GM12878 (cell line): ENCODE measurements at regions not wholly inside any gene's neighbourhood (a gene's known extent, or its start where the extent isn't known, plus 50 kb on each side); places are given as distances from the start of the nearest gene placed in this dataset.

Experiments used
- CREB1 ChIP-seq: IDR thresholded peaks from 2 replicates; pipeline ENCODE4 v1.6.1; 2012; ENCODE audit warnings: low read depth, mild to moderate bottlenecking, inconsistent platforms
- CTCF ChIP-seq, 3 experiments: IDR thresholded peaks in 2 of 3; conservative IDR thresholded peaks in 1 of 3; 2 replicates each; pipeline ENCODE4 v1.5.1; 2011; ENCODE audit warnings: low read depth in 3 of 3, low read length in 3 of 3, mild to moderate bottlenecking in 3 of 3, control low read depth in 2 of 3, moderate library complexity in 2 of 3, inconsistent platforms in 1 of 3, mixed read lengths in 1 of 3; ENCODE audit not compliant: control insufficient read depth in 2 of 3, insufficient read depth in 1 of 3; ENCODE audit errors: extremely low read depth in 1 of 3
- DPF2 ChIP-seq: fragments of 450-650 bp; IDR thresholded peaks from 2 replicates; pipeline ENCODE4 v1.6.1; 2017; ENCODE audit warnings: mild to moderate bottlenecking
- EZH2 ChIP-seq: IDR thresholded peaks from 2 replicates; pipeline ENCODE4 v1.6.1; 2012; ENCODE audit warnings: low read depth, mild to moderate bottlenecking, control low read depth, inconsistent platforms, low read length, borderline replicate concordance; ENCODE audit not compliant: control insufficient read depth
- MYC ChIP-seq: IDR thresholded peaks from 2 replicates; pipeline ENCODE4 v1.6.1; 2011; ENCODE audit warnings: mild to moderate bottlenecking, low read length, moderate library complexity, inconsistent platforms; ENCODE audit not compliant: insufficient read depth, insufficient replicate concordance, insufficient read length, severe bottlenecking
- PBX3 ChIP-seq: IDR thresholded peaks from 2 replicates; pipeline ENCODE4 v1.6.1; 2011; ENCODE audit warnings: mild to moderate bottlenecking, low read depth, low read length, moderate library complexity; ENCODE audit not compliant: insufficient replicate concordance
- POLR2A ChIP-seq: IDR thresholded peaks from 2 replicates; pipeline ENCODE4 v1.6.1; 2011; ENCODE audit warnings: low read depth, mild to moderate bottlenecking, low read length

GRCh38 chr16:66155933-66156332 is 210.6 kb upstream of the CDH5 start:
- TF ChIP-seq POLR2A: no peak
- TF ChIP-seq EZH2: no peak
- no peak for TF ChIP-seq MYC
- TF ChIP-seq DPF2: no peak
- TF ChIP-seq CTCF (IDR thresholded peaks at IDR 0.05 in 2 of 3, conservative IDR thresholded peaks at IDR 0.05 in 1 of 3; ENCODE audit: control insufficient read depth in 2 of 3, extremely low read depth in 1 of 3, insufficient read depth in 1 of 3, low read depth in 3 of 3, low read length in 3 of 3): no peak
- no peak for TF ChIP-seq CREB1
- no peak for TF ChIP-seq PBX3
